Hepatocyte (in vitro differentiated cells): ENCODE measurements at regions not wholly inside any gene's neighbourhood (a gene's known extent, or its start where the extent isn't known, plus 50 kb on each side); places are given as distances from the start of the nearest gene placed in this dataset.

Experiments used
- DNase-seq: peaks from one replicate; pipeline ENCODE4 v3.0.0-alpha.2; 2016; ENCODE audit warnings: low spot score
- H2AFZ ChIP-seq: fragments of 200-600 bp; sonication (generic); 2 replicates; pipeline ENCODE4 v1.6.0; 2016; ENCODE audit warnings: antibody characterized with exemption, mild to moderate bottlenecking
- H3K27ac ChIP-seq: fragments of 200-600 bp; sonication (generic); 2 replicates; pipeline ENCODE4 v1.5.1; 2016; ENCODE audit warnings: mild to moderate bottlenecking
- H3K27me3 ChIP-seq: fragments of 200-600 bp; sonication (generic); 2 replicates; pipeline ENCODE4 v1.6.1; 2016
- H3K36me3 ChIP-seq: fragments of 200-600 bp; sonication (generic); replicated peaks from 2 replicates; pipeline ENCODE4 v1.5.1; 2016; ENCODE audit warnings: low read depth; ENCODE audit not compliant: insufficient read depth
- H3K4me1 ChIP-seq: fragments of 200-600 bp; sonication (generic); 2 replicates; pipeline ENCODE4 v1.5.1; 2016; ENCODE audit warnings: mild to moderate bottlenecking, moderate library complexity; ENCODE audit not compliant: insufficient read depth
- H3K4me2 ChIP-seq: fragments of 200-600 bp; sonication (generic); 2 replicates; pipeline ENCODE4 v1.6.0; 2016
- H3K4me3 ChIP-seq: fragments of 200-600 bp; sonication (generic); 2 replicates; pipeline ENCODE4 v1.5.1; 2016; ENCODE audit warnings: mild to moderate bottlenecking
- H3K79me2 ChIP-seq: fragments of 200-600 bp; sonication (generic); 2 replicates; pipeline ENCODE4 v1.6.0; 2017; ENCODE audit warnings: mild to moderate bottlenecking
- H3K9me2 ChIP-seq: fragments of 200-600 bp; sonication (generic); replicated peaks from 2 replicates; pipeline ENCODE4 v1.6.0; 2017; ENCODE audit warnings: mild to moderate bottlenecking; ENCODE audit not compliant: insufficient read depth
- H3K9me3 ChIP-seq: fragments of 200-600 bp; sonication (generic); 2 replicates; pipeline ENCODE4 v1.5.1; 2016; ENCODE audit warnings: low read depth, mild to moderate bottlenecking
- H4K20me1 ChIP-seq: fragments of 200-600 bp; sonication (generic); 2 replicates; pipeline ENCODE4 v1.6.0; 2016; ENCODE audit warnings: mild to moderate bottlenecking; ENCODE audit not compliant: insufficient read depth, poor library complexity, severe bottlenecking
- EZH2 ChIP-seq: fragments of 200-600 bp; sonication (generic); IDR thresholded peaks from 2 replicates; pipeline ENCODE4 v1.6.1; 2016; ENCODE audit warnings: antibody characterized with exemption, mild to moderate bottlenecking, borderline replicate concordance
- EZH2phosphoT487 ChIP-seq: fragments of 200-600 bp; sonication (generic); IDR thresholded peaks from one replicate; pipeline ENCODE4 v1.6.1; 2018; ENCODE audit warnings: antibody characterized with exemption, mild to moderate bottlenecking, low read depth, moderate library complexity; ENCODE audit not compliant: unreplicated experiment, severe bottlenecking
- WGBS: methylation state at CpG from one replicate; pipeline ENCODE4 v1.1.6; 2016; ENCODE audit warnings: low lambda C conversion rate; ENCODE audit errors: missing lambda C conversion rate; 5-methylcytosine and 5-hydroxymethylcytosine counted together
- TF ChIP-seq, protein P1 (sequence below): fragments of 200-600 bp; sonication (generic); IDR thresholded peaks from 2 replicates; pipeline ENCODE4 v1.5.1; 2016; ENCODE audit warnings: antibody characterized with exemption, mild to moderate bottlenecking; ENCODE audit not compliant: poor library complexity

DNA sequence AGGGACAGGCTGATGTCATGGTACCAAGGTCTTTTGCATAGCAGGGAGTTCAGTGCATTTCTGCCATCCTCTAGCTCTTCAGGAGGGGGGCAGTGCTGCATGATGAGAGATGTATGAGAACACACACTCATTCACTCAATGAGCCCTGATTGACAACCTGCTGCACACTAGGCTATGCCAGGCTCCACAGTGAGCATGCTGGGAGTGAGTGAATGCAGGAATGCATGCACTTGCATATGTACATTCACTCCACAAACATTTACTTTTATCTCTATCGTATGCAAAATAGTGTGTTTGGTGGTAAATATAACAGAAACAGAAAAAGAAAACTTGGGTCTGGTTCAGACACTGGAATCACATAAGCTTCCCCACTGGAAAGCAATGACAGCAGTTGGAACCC lies 374.1 kb upstream of the C16orf82 start:
- no peaks in the 10 kb centered on the region for H3K4me1 ChIP-seq
- no peaks in the 10 kb centered on the region for H3K9me2 ChIP-seq
- TF ChIP-seq EZH2phosphoT487 (no peak), EZH2 (no peak)
- TF ChIP-seq, protein P1, sequence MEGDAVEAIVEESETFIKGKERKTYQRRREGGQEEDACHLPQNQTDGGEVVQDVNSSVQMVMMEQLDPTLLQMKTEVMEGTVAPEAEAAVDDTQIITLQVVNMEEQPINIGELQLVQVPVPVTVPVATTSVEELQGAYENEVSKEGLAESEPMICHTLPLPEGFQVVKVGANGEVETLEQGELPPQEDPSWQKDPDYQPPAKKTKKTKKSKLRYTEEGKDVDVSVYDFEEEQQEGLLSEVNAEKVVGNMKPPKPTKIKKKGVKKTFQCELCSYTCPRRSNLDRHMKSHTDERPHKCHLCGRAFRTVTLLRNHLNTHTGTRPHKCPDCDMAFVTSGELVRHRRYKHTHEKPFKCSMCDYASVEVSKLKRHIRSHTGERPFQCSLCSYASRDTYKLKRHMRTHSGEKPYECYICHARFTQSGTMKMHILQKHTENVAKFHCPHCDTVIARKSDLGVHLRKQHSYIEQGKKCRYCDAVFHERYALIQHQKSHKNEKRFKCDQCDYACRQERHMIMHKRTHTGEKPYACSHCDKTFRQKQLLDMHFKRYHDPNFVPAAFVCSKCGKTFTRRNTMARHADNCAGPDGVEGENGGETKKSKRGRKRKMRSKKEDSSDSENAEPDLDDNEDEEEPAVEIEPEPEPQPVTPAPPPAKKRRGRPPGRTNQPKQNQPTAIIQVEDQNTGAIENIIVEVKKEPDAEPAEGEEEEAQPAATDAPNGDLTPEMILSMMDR: no peak
- H3K79me2 ChIP-seq: no peaks in the 10 kb centered on the region
- H3K27ac ChIP-seq: no peak overlapping the region
- no peaks in the 10 kb centered on the region for H3K9me3 ChIP-seq
- no peak overlapping the region for H2AFZ ChIP-seq
- H4K20me1 ChIP-seq: no peaks in the 10 kb centered on the region
- H3K4me3 ChIP-seq: no peak overlapping the region
- no peaks in the 10 kb centered on the region for H3K27me3 ChIP-seq
- no peak overlapping the region for H3K4me2 ChIP-seq
- 89% methylated on average over 1 of the region's 1 CpG for WGBS
- H3K36me3 ChIP-seq: no peaks in the 10 kb centered on the region
- DNase-seq: no peak

DNA sequence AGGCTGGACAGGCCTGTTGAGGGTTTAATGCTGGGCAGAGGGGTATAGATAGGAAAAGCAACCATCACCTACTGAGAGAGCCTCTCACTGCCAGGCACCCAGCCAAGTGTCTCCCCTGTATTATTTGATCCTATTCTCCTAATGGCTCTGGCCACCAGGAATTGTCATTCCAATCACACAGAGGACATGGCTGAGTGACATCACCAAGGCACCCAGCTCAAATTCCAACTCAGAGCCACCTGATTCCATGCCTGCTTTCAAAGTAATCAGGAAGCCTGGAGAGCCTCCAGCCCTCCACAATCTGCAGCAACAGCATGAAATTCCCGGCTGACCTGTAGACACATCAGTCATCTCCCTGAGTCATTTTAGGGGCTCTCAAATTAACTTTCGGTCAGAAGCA lies 368.9 kb upstream of the C16orf82 start:
- DNase-seq: no peak
- H3K4me2 ChIP-seq: no peak overlapping the region
- no peak for TF ChIP-seq EZH2phosphoT487
- no peak for TF ChIP-seq EZH2
- TF ChIP-seq, protein P1: no peak
- WGBS: 96% methylated on average over 2 of the region's 2 CpGs
- no peaks in the 10 kb centered on the region for H3K4me1 ChIP-seq
- H4K20me1 ChIP-seq: no peaks in the 10 kb centered on the region
- no peaks in the 10 kb centered on the region for H3K9me2 ChIP-seq
- no peaks in the 10 kb centered on the region for H3K9me3 ChIP-seq
- no peaks in the 10 kb centered on the region for H3K79me2 ChIP-seq
- H3K27ac ChIP-seq: no peak overlapping the region
- H3K27me3 ChIP-seq: no peaks in the 10 kb centered on the region
- H3K4me3 ChIP-seq: no peak overlapping the region
- no peak overlapping the region for H2AFZ ChIP-seq
- no peaks in the 10 kb centered on the region for H3K36me3 ChIP-seq

DNA sequence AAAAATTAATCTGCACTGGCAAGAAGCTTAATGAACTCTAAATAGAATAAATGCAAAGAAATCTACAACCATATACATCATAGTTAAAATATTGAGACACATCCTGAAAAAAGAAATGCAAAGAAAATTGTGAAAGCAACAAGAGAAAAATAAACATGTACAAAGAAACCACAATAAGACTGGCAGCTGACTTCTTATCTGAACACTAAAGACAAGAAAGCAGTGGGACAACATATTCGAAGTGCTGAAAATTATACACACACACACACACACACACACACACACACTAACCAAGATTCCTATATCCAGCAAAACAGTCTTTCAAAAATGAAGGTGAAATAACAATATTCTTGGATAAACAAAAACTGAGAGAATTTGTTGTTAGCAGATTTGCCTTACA lies 366.5 kb upstream of the C16orf82 start:
- Histone ChIP-seq H3K27me3 (no peaks in the 10 kb centered on the region), H3K9me3 (no peaks in the 10 kb centered on the region), H3K9me2 (no peaks in the 10 kb centered on the region), H3K36me3 (no peaks in the 10 kb centered on the region), H3K4me2 (no peak overlapping the region), H3K27ac (no peak overlapping the region), H2AFZ (no peak overlapping the region), H3K4me3 (no peak overlapping the region), H3K4me1 (no peaks in the 10 kb centered on the region), H4K20me1 (no peaks in the 10 kb centered on the region), H3K79me2 (no peaks in the 10 kb centered on the region)
- TF ChIP-seq EZH2: no peak
- TF ChIP-seq, protein P1: no peak
- TF ChIP-seq EZH2phosphoT487: no peak
- WGBS: 84% methylated on average over 1 of the region's 1 CpG
- DNase-seq: no peak

DNA sequence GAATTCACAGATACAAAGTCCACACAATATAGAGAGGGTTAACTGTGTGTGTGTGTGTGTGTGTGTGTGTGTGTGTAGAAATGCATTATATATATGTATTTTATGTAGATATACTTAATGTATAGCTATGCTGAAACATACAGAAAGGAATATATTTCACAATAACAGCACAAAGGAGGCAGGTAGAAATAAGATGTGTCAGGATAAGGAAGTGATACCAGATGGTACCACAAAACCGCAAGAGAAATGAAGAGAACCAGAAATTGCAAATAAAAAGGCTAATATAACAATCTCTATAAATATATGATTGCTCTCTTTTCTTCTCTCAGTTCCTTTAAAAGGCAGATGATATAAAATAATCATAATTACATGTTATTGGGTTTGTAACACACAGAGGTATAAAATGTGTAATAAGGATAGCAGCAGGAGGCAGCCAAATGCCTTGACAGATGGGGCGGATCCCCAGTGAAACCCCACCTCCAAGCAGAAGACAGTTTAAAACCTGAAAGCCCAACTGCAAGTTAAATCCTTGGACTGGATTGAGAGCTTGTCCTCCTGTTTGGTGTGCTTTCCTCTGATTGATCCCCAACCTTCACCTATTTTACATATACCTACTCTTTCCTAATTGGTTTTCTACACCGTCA lies 365.4 kb upstream of the C16orf82 start:
- no peaks in the 10 kb centered on the region for H4K20me1 ChIP-seq
- H3K4me2 ChIP-seq: no peak overlapping the region
- no peaks in the 10 kb centered on the region for H3K9me3 ChIP-seq
- no peak overlapping the region for H2AFZ ChIP-seq
- no peaks in the 10 kb centered on the region for H3K9me2 ChIP-seq
- no peaks in the 10 kb centered on the region for H3K79me2 ChIP-seq
- H3K4me3 ChIP-seq: no peak overlapping the region
- H3K36me3 ChIP-seq: no peaks in the 10 kb centered on the region
- no peaks in the 10 kb centered on the region for H3K4me1 ChIP-seq
- 91% methylated on average over 3 of the region's 3 CpGs for WGBS
- no peak overlapping the region for H3K27ac ChIP-seq
- DNase-seq: no peak
- no peaks in the 10 kb centered on the region for H3K27me3 ChIP-seq
- TF ChIP-seq, protein P1: no peak
- TF ChIP-seq EZH2 (no peak), EZH2phosphoT487 (no peak)
